Thymus (tissue), 11 donors: ENCODE measurements at regions not wholly inside any gene's neighbourhood (a gene's known extent, or its start where the extent isn't known, plus 50 kb on each side); places are given as distances from the start of the nearest gene placed in this dataset.
"Not testable (repeated sequence)": the region's sequence is repeated elsewhere in the genome, so short reads cannot be mapped to it uniquely, and the experiment has no call there.

Experiments used
- DNase-seq, 9 donors: peaks; one replicate each; pipeline ENCODE4 v3.0.0-alpha.2; 2013; ENCODE audit warnings: low spot score in 9 of 9, low read depth in 6 of 9, missing footprints in 1 of 9
- H3K27ac ChIP-seq, 2 donors: one replicate each; pipeline ENCODE4 v1.5.1; 2013; ENCODE audit warnings: control low read depth in 1 of 2, low read depth in 1 of 2, low read length in 1 of 2, mild to moderate bottlenecking in 1 of 2, moderate library complexity in 1 of 2
- H3K27me3 ChIP-seq, 2 donors: one replicate each; pipeline ENCODE4 v1.5.1; 2013; ENCODE audit warnings: low read length in 1 of 2; ENCODE audit not compliant: control insufficient read depth in 2 of 2, insufficient read depth in 1 of 2
- H3K36me3 ChIP-seq, 2 donors: one replicate each; pipeline ENCODE4 v1.5.1; 2013; ENCODE audit warnings: low read length in 1 of 2, mild to moderate bottlenecking in 1 of 2, moderate library complexity in 1 of 2; ENCODE audit not compliant: control insufficient read depth in 2 of 2, insufficient read depth in 2 of 2
- H3K4me1 ChIP-seq, 2 donors: one replicate each; pipeline ENCODE4 v1.5.1; 2013; ENCODE audit warnings: low read length in 2 of 2; ENCODE audit not compliant: control insufficient read depth in 2 of 2, insufficient read depth in 2 of 2
- H3K4me3 ChIP-seq, 2 donors: one replicate each; pipeline ENCODE4 v1.5.1; 2013; ENCODE audit warnings: low read length in 2 of 2, control low read depth in 1 of 2, mild to moderate bottlenecking in 1 of 2
- H3K9me3 ChIP-seq, 2 donors: one replicate each; pipeline ENCODE4 v1.5.1; 2013; ENCODE audit warnings: low read length in 1 of 2, mild to moderate bottlenecking in 1 of 2; ENCODE audit not compliant: control insufficient read depth in 2 of 2, insufficient read depth in 1 of 2
- WGBS: extraction: QIAGEN DNeasy Blood & Tissue Kit; methylation state at CpG from one replicate; pipeline ENCODE4 v1.1.7; 2013; 5-methylcytosine and 5-hydroxymethylcytosine counted together
- donor health status: healthy.

DNA sequence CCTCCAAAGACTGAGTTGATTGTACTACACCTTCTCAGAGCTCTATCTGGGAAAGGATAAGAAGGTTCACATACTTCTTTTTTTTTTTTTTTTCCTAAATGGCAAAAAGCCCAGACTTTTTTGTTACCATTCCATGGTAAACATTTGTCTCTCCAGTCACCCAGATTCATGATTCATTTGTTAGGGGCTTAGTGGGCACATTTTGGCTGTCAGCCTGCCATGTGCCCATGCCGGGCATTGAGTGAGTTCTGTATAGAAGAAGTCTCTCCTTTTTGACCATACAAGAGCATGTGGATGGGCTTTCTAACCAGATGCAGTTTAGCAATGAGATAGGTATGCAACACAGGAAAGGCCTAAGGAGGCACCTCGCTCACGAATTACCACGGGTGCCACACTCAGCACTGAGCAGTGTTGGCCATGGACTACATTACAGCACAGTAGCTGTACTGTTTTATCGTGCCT is 447.5 kb upstream of the HSF2 start:
- H3K4me3 ChIP-seq = no peak overlapping the region
- no peaks in the 10 kb centered on the region for H3K27me3 ChIP-seq
- H3K36me3 ChIP-seq = no peaks in the 10 kb centered on the region
- no peak for DNase-seq
- H3K9me3 ChIP-seq = peaks cover 0 to 15% of the 10 kb centered on the region in 2 donors
- no peak overlapping the region for H3K27ac ChIP-seq
- WGBS = 96% methylated on average over 5 of the region's 5 CpGs
- no peaks in the 10 kb centered on the region for H3K4me1 ChIP-seq

DNA sequence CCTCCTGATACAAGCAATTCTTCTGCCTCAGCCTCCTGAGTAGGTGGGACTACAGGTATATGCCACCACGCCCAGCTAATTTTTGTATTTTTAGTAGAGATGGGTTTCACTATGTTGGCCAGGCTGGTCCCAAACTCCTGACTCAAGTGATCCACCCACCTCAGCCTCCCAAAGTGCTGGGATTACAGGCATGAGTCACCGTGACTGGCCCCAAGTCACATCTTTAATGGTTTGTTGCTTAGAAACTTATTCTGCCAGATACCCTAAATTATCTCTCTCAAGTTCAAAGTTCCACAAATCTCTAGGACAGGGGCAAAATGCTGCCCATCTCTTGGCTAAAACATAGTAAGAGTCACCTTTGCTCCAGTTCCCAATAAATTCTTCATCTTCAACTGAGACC is 444.1 kb upstream of the HSF2 start:
- not testable (repeated sequence) for H3K4me3 ChIP-seq, H3K27ac ChIP-seq, H3K4me1 ChIP-seq, DNase-seq, H3K27me3 ChIP-seq, H3K36me3 ChIP-seq
- peaks cover 0 to 13% of the 10 kb centered on the region in 2 donors for H3K9me3 ChIP-seq
- 88% methylated on average over 2 of the region's 2 CpGs for WGBS

DNA sequence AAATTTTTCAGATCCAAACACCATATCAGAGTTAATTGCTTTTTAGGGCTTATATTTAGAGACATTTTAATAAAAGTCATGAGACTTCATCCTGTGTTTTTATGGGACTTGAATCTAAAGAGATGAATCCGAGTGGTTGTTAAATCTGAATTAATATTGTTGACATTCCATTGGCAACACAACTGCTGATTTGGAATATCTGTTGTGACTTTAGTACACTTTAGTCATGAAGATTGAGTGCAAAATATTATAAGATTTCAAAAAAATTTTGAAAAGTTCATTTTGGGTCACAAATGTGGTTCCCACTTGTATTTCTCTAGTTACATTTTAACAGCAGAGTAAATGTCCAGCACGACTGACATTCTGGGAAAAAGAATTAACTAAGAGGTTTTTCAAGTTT is 442.7 kb upstream of the HSF2 start:
- Histone ChIP-seq H3K9me3 (peaks cover 0 to 7% of the 10 kb centered on the region in 2 donors), H3K36me3 (no peaks in the 10 kb centered on the region), H3K4me3 (no peak overlapping the region), H3K27me3 (no peaks in the 10 kb centered on the region), H3K4me1 (no peaks in the 10 kb centered on the region), H3K27ac (no peak overlapping the region)
- 86% methylated on average over 2 of the region's 2 CpGs for WGBS
- DNase-seq = no peak

DNA sequence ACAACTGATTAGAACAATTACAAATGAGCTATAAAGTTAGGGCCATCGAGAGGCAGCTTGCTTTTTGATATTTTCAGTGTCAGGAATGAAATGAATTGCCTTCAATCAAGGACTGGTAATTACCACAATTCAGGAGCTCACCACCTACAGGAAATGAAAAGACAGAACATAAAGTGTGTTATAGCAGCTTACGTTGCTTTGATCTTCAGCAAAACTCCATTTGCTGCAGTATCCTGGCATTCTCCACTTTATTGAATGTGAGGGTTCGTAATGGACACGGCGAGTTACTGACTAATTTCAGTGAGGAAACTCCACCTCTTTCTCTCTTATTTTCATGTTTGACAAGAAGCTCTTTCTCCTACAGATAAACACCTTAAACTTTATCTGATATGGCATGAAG is 440.0 kb upstream of the HSF2 start:
- WGBS = 35% methylated on average over 5 of the region's 5 CpGs
- Histone ChIP-seq H3K27ac (no peak overlapping the region), H3K4me3 (no peak overlapping the region), H3K9me3 (peaks cover 0 to 4% of the 10 kb centered on the region in 2 donors), H3K4me1 (no peaks in the 10 kb centered on the region), H3K27me3 (no peaks in the 10 kb centered on the region), H3K36me3 (no peaks in the 10 kb centered on the region)
- peak in 2 of 9 donors; percentile 1 to 9 for DNase-seq

DNA sequence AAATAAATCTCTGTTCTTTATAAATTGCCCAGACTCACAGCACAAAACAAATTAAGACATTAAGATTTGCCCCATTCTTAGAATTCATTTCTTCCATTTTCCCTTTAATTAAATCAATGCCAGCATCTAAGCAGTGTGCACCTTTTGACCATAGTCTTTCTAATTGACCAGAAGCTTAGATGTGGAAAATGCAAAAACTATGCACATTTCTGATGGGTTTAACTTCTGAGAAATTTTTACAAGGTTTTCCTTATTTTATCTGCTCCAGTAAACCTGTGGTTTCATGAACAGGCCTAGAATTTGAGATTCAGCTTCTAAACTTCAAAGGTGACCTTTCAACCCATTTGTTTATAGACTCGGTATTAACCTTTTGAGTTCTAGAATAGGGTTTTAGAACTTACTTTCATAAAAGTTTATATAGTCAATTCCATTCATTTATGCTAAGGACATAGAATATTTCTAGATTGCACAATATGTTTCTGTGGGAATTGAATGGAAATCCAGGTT is 437.8 kb upstream of the HSF2 start:
- Histone ChIP-seq H3K9me3 (no peaks in the 10 kb centered on the region), H3K36me3 (no peaks in the 10 kb centered on the region), H3K4me1 (no peaks in the 10 kb centered on the region), H3K27me3 (no peaks in the 10 kb centered on the region), H3K27ac (no peak overlapping the region), H3K4me3 (no peak overlapping the region)
- no peak for DNase-seq
- WGBS = 92% methylated on average over 1 of the region's 1 CpG

DNA sequence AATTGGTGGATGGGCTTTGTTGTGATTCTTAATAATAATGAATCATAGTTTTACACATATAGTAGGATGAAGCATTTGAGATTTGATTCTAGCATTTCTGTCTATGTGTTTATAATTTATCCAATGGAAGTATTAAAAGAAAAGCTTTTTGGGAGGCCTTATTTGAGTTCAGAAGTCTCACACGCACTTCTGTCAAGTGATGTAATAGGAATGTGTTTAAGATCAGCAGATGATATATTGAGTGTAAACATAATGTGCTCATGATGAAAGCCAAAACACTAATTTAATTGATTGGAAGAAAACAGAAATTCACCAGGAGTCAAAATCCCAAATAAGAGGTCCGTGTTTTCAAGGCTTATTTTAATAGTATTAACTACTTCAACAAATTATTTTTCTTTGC is 435.6 kb upstream of the HSF2 start:
- H3K36me3 ChIP-seq = no peaks in the 10 kb centered on the region
- WGBS = 91% methylated on average over 2 of the region's 2 CpGs
- DNase-seq = no peak
- no peaks in the 10 kb centered on the region for H3K4me1 ChIP-seq
- H3K4me3 ChIP-seq = no peak overlapping the region
- no peaks in the 10 kb centered on the region for H3K9me3 ChIP-seq
- no peak overlapping the region for H3K27ac ChIP-seq
- no peaks in the 10 kb centered on the region for H3K27me3 ChIP-seq

DNA sequence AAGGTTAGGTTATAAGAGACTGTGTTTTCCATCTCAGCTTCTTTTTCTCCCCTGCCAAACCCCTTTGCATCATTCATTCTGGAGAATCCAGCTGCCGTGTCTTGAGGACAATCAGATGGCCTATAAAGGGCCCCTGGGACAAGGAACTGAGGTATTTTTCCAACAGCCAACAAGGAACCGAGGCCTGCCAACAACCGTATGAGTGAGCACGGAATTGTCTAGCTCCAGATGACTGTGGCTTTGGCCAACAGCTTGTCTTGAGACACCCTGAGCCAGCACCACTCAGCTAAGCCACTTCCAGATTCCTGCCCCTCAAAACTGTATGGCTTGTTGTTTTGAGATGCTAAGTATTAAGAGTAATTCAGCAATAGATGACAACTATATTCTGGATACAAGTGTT is 433.7 kb upstream of the HSF2 start:
- 93% methylated on average over 4 of the region's 4 CpGs for WGBS
- H3K9me3 ChIP-seq = no peaks in the 10 kb centered on the region
- H3K4me3 ChIP-seq = no peak overlapping the region
- no peaks in the 10 kb centered on the region for H3K27me3 ChIP-seq
- no peak overlapping the region for H3K27ac ChIP-seq
- no peaks in the 10 kb centered on the region for H3K36me3 ChIP-seq
- no peaks in the 10 kb centered on the region for H3K4me1 ChIP-seq
- no peak for DNase-seq

DNA sequence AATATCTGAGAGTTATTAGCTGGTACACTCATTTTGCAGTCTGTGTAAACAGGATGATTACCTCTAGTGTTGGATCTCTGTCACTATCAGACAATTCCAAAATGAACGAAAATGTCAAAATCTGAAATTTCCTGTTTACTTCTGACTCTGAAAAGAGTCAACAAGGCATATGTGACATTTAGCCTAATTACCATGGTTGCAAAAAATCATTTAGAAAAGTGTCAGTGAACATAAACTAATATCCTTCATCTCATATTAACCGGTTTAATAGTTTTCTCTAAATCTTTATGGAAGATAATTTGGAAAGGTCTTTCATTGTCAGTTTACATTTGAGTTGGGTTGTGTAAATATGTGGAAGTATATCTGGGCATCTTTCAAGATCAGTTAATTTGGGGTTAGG is 431.8 kb upstream of the HSF2 start:
- no peaks in the 10 kb centered on the region for H3K27me3 ChIP-seq
- H3K36me3 ChIP-seq = no peaks in the 10 kb centered on the region
- H3K9me3 ChIP-seq = no peaks in the 10 kb centered on the region
- no peak for DNase-seq
- H3K4me1 ChIP-seq = no peaks in the 10 kb centered on the region
- 89% methylated on average over 2 of the region's 2 CpGs for WGBS
- H3K4me3 ChIP-seq = no peak overlapping the region
- no peak overlapping the region for H3K27ac ChIP-seq

DNA sequence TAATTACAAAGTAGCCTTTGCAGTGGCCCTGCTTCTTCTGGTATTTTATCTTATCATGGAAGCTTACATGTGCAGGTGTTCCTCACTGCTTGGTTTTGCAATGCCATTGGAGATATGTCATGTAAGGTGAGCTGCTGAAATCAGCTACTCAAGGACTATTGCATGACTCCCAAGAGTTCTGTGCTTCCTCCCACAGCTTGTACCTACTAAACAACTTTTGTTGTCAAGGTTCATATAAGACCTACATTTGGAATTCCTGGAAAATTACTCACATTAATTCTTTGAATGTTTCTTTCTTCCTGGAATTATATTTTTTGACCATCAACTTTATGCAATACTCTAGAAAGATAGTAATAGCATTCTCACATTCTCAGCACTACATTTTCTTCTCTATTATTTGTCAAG is 427.5 kb upstream of the HSF2 start:
- no peak for DNase-seq

DNA sequence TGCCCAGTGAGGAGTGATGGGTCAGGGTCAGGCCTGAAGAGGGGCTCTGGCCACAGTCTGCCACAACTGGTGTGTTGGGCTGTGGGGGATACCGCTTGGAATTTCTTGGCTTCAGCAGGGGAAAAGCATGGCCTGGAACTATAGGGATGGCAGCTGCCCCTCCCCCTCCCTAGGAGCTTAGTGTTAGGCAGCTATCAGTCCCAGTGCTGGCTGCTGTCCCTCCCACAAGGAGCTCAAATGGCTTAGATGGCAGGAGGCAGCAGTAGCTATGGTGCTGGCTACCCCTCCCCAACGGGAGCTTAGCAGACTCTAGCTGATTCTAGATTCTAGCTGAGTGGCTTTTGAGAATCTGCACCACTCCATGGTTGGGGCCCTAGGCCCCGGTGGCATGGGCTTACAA is 414.5 kb upstream of the HSF2 start:
- DNase-seq = no peak
- Histone ChIP-seq H3K36me3 (no peaks in the 10 kb centered on the region), H3K4me3 (no peak overlapping the region), H3K9me3 (peaks cover 0 to 14% of the 10 kb centered on the region in 2 donors), H3K27me3 (no peaks in the 10 kb centered on the region), H3K27ac (no peak overlapping the region), H3K4me1 (no peaks in the 10 kb centered on the region)
- WGBS = 88% methylated on average over 3 of the region's 3 CpGs

More for the DNA sequence above, 427.5 kb upstream of the HSF2 start:
- Histone ChIP-seq H3K27ac (no peak overlapping the region), H3K4me1 (no peaks in the 10 kb centered on the region), H3K36me3 (no peaks in the 10 kb centered on the region), H3K4me3 (no peak overlapping the region), H3K9me3 (no peaks in the 10 kb centered on the region), H3K27me3 (no peaks in the 10 kb centered on the region)
